SK-N-SH (cell line): ENCODE measurements at regions not wholly inside any gene's neighbourhood (a gene's known extent, or its start where the extent isn't known, plus 50 kb on each side); places are given as distances from the start of the nearest gene placed in this dataset.

Experiments used
- CTCF ChIP-seq: fragments of 200-600 bp; sonication (generic); IDR thresholded peaks from 2 replicates; pipeline ENCODE4 v1.6.1; 2017; ENCODE audit warnings: antibody characterized with exemption, mild to moderate bottlenecking, moderate library complexity
- EP300 ChIP-seq, 2 experiments: IDR thresholded peaks; 2 replicates each; pipeline versions ENCODE4 v1.4.0 to v1.6.1; 2012; ENCODE audit warnings: borderline replicate concordance in 1 of 2, low read depth in 1 of 2, low read length in 1 of 2
- GABPA ChIP-seq: IDR thresholded peaks from 2 replicates; pipeline ENCODE4 v1.4.0; 2012; ENCODE audit warnings: low read depth, mild to moderate bottlenecking
- GATA2 ChIP-seq: sonication (generic); formaldehyde crosslinking; IDR thresholded peaks from 2 replicates; pipeline ENCODE4 v1.5.0; 2020; ENCODE audit warnings: mild to moderate bottlenecking, missing genetic modification reagents
- NRF1 ChIP-seq: IDR thresholded peaks from 2 replicates; pipeline ENCODE4 v1.6.1; 2012; ENCODE audit warnings: low read depth, mild to moderate bottlenecking, low read length
- POLR2AphosphoS5 ChIP-seq: IDR thresholded peaks from 2 replicates; pipeline ENCODE4 v1.6.1; 2012; ENCODE audit warnings: low read depth, low read length
- RAD21 ChIP-seq: IDR thresholded peaks from 2 replicates; pipeline ENCODE4 v1.6.1; 2012; ENCODE audit warnings: mild to moderate bottlenecking, low read length
- RXRA ChIP-seq: IDR thresholded peaks from 2 replicates; pipeline ENCODE4 v1.4.0; 2012; ENCODE audit warnings: low read depth, mild to moderate bottlenecking, borderline replicate concordance
- TAF1 ChIP-seq: IDR thresholded peaks from 2 replicates; pipeline ENCODE4 v1.6.1; 2012; ENCODE audit warnings: low read depth, mild to moderate bottlenecking, low read length, moderate library complexity, borderline replicate concordance
- YY1 ChIP-seq: IDR thresholded peaks from 2 replicates; pipeline ENCODE4 v1.4.0; 2012; ENCODE audit warnings: low read depth, mild to moderate bottlenecking
- TF ChIP-seq, protein P1 (sequence below): IDR thresholded peaks from 2 replicates; pipeline ENCODE4 v1.6.1; 2012; ENCODE audit warnings: mild to moderate bottlenecking, low read depth, low read length, moderate library complexity
- TF ChIP-seq, protein P2 (sequence below): IDR thresholded peaks from 2 replicates; pipeline ENCODE4 v1.4.0; 2012; ENCODE audit warnings: low read depth, borderline replicate concordance

- TF ChIP-seq TAF1: no peak
- no peak for TF ChIP-seq CTCF
- no peak for TF ChIP-seq NRF1
- no peak for TF ChIP-seq GABPA
- TF ChIP-seq RXRA: no peak
- no peak for TF ChIP-seq GATA2 (CRISPR knock-in tag)
- TF ChIP-seq, protein P1, sequence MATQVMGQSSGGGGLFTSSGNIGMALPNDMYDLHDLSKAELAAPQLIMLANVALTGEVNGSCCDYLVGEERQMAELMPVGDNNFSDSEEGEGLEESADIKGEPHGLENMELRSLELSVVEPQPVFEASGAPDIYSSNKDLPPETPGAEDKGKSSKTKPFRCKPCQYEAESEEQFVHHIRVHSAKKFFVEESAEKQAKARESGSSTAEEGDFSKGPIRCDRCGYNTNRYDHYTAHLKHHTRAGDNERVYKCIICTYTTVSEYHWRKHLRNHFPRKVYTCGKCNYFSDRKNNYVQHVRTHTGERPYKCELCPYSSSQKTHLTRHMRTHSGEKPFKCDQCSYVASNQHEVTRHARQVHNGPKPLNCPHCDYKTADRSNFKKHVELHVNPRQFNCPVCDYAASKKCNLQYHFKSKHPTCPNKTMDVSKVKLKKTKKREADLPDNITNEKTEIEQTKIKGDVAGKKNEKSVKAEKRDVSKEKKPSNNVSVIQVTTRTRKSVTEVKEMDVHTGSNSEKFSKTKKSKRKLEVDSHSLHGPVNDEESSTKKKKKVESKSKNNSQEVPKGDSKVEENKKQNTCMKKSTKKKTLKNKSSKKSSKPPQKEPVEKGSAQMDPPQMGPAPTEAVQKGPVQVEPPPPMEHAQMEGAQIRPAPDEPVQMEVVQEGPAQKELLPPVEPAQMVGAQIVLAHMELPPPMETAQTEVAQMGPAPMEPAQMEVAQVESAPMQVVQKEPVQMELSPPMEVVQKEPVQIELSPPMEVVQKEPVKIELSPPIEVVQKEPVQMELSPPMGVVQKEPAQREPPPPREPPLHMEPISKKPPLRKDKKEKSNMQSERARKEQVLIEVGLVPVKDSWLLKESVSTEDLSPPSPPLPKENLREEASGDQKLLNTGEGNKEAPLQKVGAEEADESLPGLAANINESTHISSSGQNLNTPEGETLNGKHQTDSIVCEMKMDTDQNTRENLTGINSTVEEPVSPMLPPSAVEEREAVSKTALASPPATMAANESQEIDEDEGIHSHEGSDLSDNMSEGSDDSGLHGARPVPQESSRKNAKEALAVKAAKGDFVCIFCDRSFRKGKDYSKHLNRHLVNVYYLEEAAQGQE: no peak
- no peak for TF ChIP-seq POLR2AphosphoS5
- no peak for TF ChIP-seq RAD21
- TF ChIP-seq EP300 (IDR thresholded peaks at IDR 0.05; ENCODE audit: borderline replicate concordance in 1 of 2, low read depth in 1 of 2, low read length in 1 of 2): no peak
- TF ChIP-seq, protein P2, sequence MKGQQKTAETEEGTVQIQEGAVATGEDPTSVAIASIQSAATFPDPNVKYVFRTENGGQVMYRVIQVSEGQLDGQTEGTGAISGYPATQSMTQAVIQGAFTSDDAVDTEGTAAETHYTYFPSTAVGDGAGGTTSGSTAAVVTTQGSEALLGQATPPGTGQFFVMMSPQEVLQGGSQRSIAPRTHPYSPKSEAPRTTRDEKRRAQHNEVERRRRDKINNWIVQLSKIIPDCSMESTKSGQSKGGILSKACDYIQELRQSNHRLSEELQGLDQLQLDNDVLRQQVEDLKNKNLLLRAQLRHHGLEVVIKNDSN: no peak
- no peak for TF ChIP-seq YY1
These were observed 269.8 kb downstream of the DIPK2A start for GRCh38 chr3:144241404-144241803.
